Muscle layer of duodenum (tissue), 2 donors: ENCODE measurements at regions not wholly inside any gene's neighbourhood (a gene's known extent, or its start where the extent isn't known, plus 50 kb on each side); places are given as distances from the start of the nearest gene placed in this dataset.
"Not testable (repeated sequence)": the region's sequence is repeated elsewhere in the genome, so short reads cannot be mapped to it uniquely, and the experiment has no call there.

Experiments
- H3K27ac ChIP-seq: one replicate; pipeline ENCODE4 v1.7.0; 2013; ENCODE audit warnings: mild to moderate bottlenecking, low read length
- H3K27me3 ChIP-seq: one replicate; pipeline ENCODE4 v1.7.0; 2013; ENCODE audit warnings: low read depth, mild to moderate bottlenecking, control low read depth, low read length
- H3K36me3 ChIP-seq, 2 donors: one replicate each; pipeline ENCODE4 v1.7.0; 2013; ENCODE audit warnings: low read length in 2 of 2, control low read depth in 1 of 2, mild to moderate bottlenecking in 1 of 2; ENCODE audit not compliant: insufficient read depth in 2 of 2, control insufficient read depth in 1 of 2
- H3K4me1 ChIP-seq, 2 donors: one replicate each; pipeline ENCODE4 v1.7.0; 2013; ENCODE audit warnings: low read length in 2 of 2, mild to moderate bottlenecking in 2 of 2, control low read depth in 1 of 2, moderate library complexity in 1 of 2; ENCODE audit not compliant: insufficient read depth in 2 of 2, control insufficient read depth in 1 of 2
- H3K4me3 ChIP-seq, 2 donors: one replicate each; pipeline ENCODE4 v1.7.0; 2013; ENCODE audit warnings: low read length in 2 of 2, low read depth in 1 of 2, mild to moderate bottlenecking in 1 of 2
- H3K9me3 ChIP-seq, 2 donors: one replicate each; pipeline ENCODE4 v1.7.0; 2013; ENCODE audit warnings: low read length in 2 of 2, control low read depth in 1 of 2, mild to moderate bottlenecking in 1 of 2; ENCODE audit not compliant: control insufficient read depth in 1 of 2
- donor health status: healthy.

DNA sequence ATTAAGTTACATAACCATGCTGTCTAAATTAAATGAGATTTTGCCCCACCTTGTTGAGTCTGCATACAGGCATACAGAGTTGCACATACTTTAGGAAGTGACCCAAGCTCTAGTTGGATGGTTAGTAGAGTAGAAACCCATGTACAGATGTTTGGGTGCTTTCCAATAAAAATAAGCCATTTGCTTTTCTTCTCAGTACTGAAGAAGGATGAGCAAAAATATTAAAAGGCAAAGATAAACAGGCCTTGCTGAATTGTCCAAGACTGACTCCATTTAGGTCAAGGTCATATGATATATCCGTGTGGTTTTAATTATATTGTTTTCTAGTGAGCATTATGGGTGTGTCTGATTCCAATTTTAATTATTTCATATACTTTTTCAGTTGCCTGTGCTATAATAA, 589.4 kb downstream of the RFPL4B start:
- no peaks in the 10 kb centered on the region for H3K27me3 ChIP-seq
- no peak overlapping the region for H3K4me3 ChIP-seq
- H3K27ac ChIP-seq = no peak overlapping the region
- H3K4me1 ChIP-seq = peaks cover 0 to 3% of the 10 kb centered on the region in 2 donors
- no peaks in the 10 kb centered on the region for H3K36me3 ChIP-seq
- no peaks in the 10 kb centered on the region for H3K9me3 ChIP-seq

- not testable (repeated sequence) for H3K9me3 ChIP-seq
Measured at GRCh38 chr6:112937690-112938089, 590.6 kb downstream of the RFPL4B start.

GRCh38 chr6:112938650-112939049, 591.5 kb downstream of the RFPL4B start:
- Histone ChIP-seq H3K27me3 (no peaks in the 10 kb centered on the region), H3K4me3 (no peak overlapping the region), H3K9me3 (no peaks in the 10 kb centered on the region), H3K36me3 (no peaks in the 10 kb centered on the region), H3K27ac (no peak overlapping the region), H3K4me1 (peaks cover 0 to 8% of the 10 kb centered on the region in 2 donors)

More at GRCh38 chr6:112937690-112938089, 590.6 kb downstream of the RFPL4B start:
- not testable (repeated sequence) for H3K27me3 ChIP-seq, H3K36me3 ChIP-seq, H3K27ac ChIP-seq, H3K4me3 ChIP-seq, H3K4me1 ChIP-seq

- Histone ChIP-seq H3K27me3 (no peaks in the 10 kb centered on the region), H3K4me1 (peaks cover 0 to 8% of the 10 kb centered on the region in 2 donors), H3K9me3 (no peaks in the 10 kb centered on the region), H3K4me3 (no peak overlapping the region), H3K36me3 (no peaks in the 10 kb centered on the region), H3K27ac (no peak overlapping the region)
Measured at GRCh38 chr6:112939563-112939962, 592.4 kb downstream of the RFPL4B start.

DNA sequence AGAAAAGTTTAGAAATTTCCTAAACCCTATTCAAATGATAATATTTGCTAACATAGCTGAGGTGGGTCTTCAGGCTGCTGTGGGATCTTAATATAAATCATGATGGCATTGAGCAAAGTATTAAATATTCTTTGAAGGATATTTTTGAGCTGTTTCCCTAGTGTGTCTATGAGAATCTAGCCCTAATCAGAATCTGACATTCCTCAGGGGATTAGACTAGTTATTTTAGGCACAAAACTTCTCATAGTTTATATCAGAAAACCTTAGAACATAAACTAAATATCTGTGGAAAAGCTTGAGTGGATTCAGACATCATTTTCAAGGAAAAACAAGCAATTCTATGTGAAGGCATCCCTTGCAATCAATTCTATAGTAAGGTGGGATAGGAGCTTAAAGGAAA, 594.5 kb downstream of the RFPL4B start:
- H3K36me3 ChIP-seq = no peaks in the 10 kb centered on the region
- H3K4me3 ChIP-seq = no peak overlapping the region
- no peaks in the 10 kb centered on the region for H3K9me3 ChIP-seq
- H3K27me3 ChIP-seq = no peaks in the 10 kb centered on the region
- no peak overlapping the region for H3K27ac ChIP-seq
- peaks cover 0 to 4% of the 10 kb centered on the region in 2 donors for H3K4me1 ChIP-seq

DNA sequence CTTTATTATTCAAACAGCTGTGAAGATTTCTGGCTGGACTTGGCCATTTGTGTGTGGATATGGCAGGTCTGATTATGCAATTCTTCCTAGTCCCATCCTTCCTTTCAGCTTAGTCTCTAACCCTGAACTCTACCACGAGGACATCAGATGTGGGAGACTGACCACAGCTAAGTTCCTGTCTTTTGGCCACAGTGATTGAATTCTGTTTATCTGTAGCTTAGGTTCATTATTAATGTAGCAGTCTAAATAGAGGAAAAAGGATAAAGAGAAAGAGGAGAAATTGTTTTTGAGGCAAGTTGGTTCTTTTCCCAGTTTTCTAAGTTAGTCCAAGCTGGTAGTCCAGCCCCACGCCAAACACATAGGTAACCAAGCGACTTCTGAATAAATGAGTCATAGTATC, 598.9 kb downstream of the RFPL4B start:
- H3K27me3 ChIP-seq = no peaks in the 10 kb centered on the region
- no peak overlapping the region for H3K4me3 ChIP-seq
- no peak overlapping the region for H3K27ac ChIP-seq
- no peaks in the 10 kb centered on the region for H3K9me3 ChIP-seq
- H3K36me3 ChIP-seq = no peaks in the 10 kb centered on the region
- peaks cover 0 to 4% of the 10 kb centered on the region in 2 donors for H3K4me1 ChIP-seq

GRCh38 chr6:112947507-112947906, 600.4 kb downstream of the RFPL4B start:
- Histone ChIP-seq H3K4me1 (peaks cover 0 to 4% of the 10 kb centered on the region in 2 donors), H3K4me3 (no peak overlapping the region), H3K9me3 (no peaks in the 10 kb centered on the region), H3K27ac (no peak overlapping the region), H3K27me3 (no peaks in the 10 kb centered on the region), H3K36me3 (no peaks in the 10 kb centered on the region)

- Histone ChIP-seq H3K27ac (no peak overlapping the region), H3K9me3 (no peaks in the 10 kb centered on the region), H3K36me3 (no peaks in the 10 kb centered on the region), H3K27me3 (no peaks in the 10 kb centered on the region), H3K4me3 (no peak overlapping the region), H3K4me1 (peaks cover 0 to 8% of the 10 kb centered on the region in 2 donors)
Measured at GRCh38 chr6:112951829-112952228, 604.7 kb downstream of the RFPL4B start.

GRCh38 chr6:112955743-112956142, 608.6 kb downstream of the RFPL4B start:
- not testable (repeated sequence) for H3K27ac ChIP-seq, H3K4me3 ChIP-seq, H3K27me3 ChIP-seq, H3K36me3 ChIP-seq, H3K9me3 ChIP-seq
- peaks cover 0 to 14% of the 10 kb centered on the region in 2 donors for H3K4me1 ChIP-seq

GRCh38 chr6:112956696-112957535, 609.8 kb downstream of the RFPL4B start:
- Histone ChIP-seq H3K9me3 (peaks cover 0 to 4% of the 10 kb centered on the region in 2 donors), H3K36me3 (no peaks in the 10 kb centered on the region), H3K4me1 (peaks cover 0 to 14% of the 10 kb centered on the region in 2 donors), H3K27me3 (no peaks in the 10 kb centered on the region), H3K27ac (no peak overlapping the region), H3K4me3 (no peak overlapping the region)

- Histone ChIP-seq H3K36me3 (no peaks in the 10 kb centered on the region), H3K27ac (no peak overlapping the region), H3K4me3 (no peak overlapping the region), H3K9me3 (peaks cover 0 to 4% of the 10 kb centered on the region in 2 donors), H3K27me3 (no peaks in the 10 kb centered on the region), H3K4me1 (peaks cover 0 to 14% of the 10 kb centered on the region in 2 donors)
Measured at GRCh38 chr6:112957536-112957916, 610.4 kb downstream of the RFPL4B start.

- not testable (repeated sequence) for H3K36me3 ChIP-seq
- H3K4me1 ChIP-seq = peaks cover 0 to 14% of the 10 kb centered on the region in 2 donors
Measured at GRCh38 chr6:112960130-112960529, 613.0 kb downstream of the RFPL4B start.

More at GRCh38 chr6:112960130-112960529, 613.0 kb downstream of the RFPL4B start:
- not testable (repeated sequence) for H3K9me3 ChIP-seq, H3K27ac ChIP-seq, H3K4me3 ChIP-seq, H3K27me3 ChIP-seq
